ENCODE measurements at regions not wholly inside any gene's neighbourhood (a gene's known extent, or its start where the extent isn't known, plus 50 kb on each side); places are given as distances from the start of the nearest gene placed in this dataset.

GRCh38 chr4:20629186-20630106 is 70.8 kb upstream of the PACRGL start:
- H3K27me3 ChIP-seq = no peaks in the 10 kb centered on the region
- 52 to 63% methylated on average over 6 of the region's 6 CpGs for WGBS, 2 donors
- intact Hi-C loops (cut with DNase I) = no loop called here
- no peaks in the 10 kb centered on the region for H3K9me3 ChIP-seq
- H3K36me3 ChIP-seq = no peaks in the 10 kb centered on the region
- FAIRE-seq (no peak), ATAC-seq (peak in 1 of 4 donors; percentile 43), DNase-seq (no peak)
- H3K27ac ChIP-seq = no peak overlapping the region
- TF ChIP-seq CTCF (IDR thresholded peaks at IDR 0.05) = no peak
- no peak overlapping the region for H3K4me3 ChIP-seq
- H3K4me1 ChIP-seq = no peaks in the 10 kb centered on the region

- H3K9me3 ChIP-seq = no peaks in the 10 kb centered on the region
- no peak overlapping the region for H3K4me3 ChIP-seq
- intact Hi-C loops (cut with DNase I) = no loop called here
- H3K27ac ChIP-seq = no peak overlapping the region
- no peaks in the 10 kb centered on the region for H3K36me3 ChIP-seq
- DNase-seq (no peak), FAIRE-seq (no peak), ATAC-seq (no peak)
- no peak for TF ChIP-seq CTCF (IDR thresholded peaks at IDR 0.05)
- H3K4me1 ChIP-seq = no peaks in the 10 kb centered on the region
- 61 to 73% methylated on average over 3 of the region's 3 CpGs for WGBS, 2 donors
- no peaks in the 10 kb centered on the region for H3K27me3 ChIP-seq
Observed at GRCh38 chr4:20638825-20639224, 61.4 kb upstream of the PACRGL start.

GRCh38 chr4:20639346-20639745 is 60.9 kb upstream of the PACRGL start:
- no peak for TF ChIP-seq CTCF (IDR thresholded peaks at IDR 0.05)
- no peak for FAIRE-seq
- ATAC-seq = no peak

GRCh38 chr4:20640989-20641388 is 59.3 kb upstream of the PACRGL start:
- no peak for TF ChIP-seq CTCF (IDR thresholded peaks at IDR 0.05)
- no peak for FAIRE-seq
- H3K4me3 ChIP-seq = no peak overlapping the region
- no peak for ATAC-seq
- H3K27ac ChIP-seq = no peak overlapping the region
- WGBS, 2 donors = 36 to 54% methylated on average over 2 of the region's 2 CpGs
- no peaks in the 10 kb centered on the region for H3K36me3 ChIP-seq
- H3K27me3 ChIP-seq = no peaks in the 10 kb centered on the region
- DNase-seq = no peak
- intact Hi-C loops (cut with DNase I) = no loop called here
- no peaks in the 10 kb centered on the region for H3K9me3 ChIP-seq
- no peaks in the 10 kb centered on the region for H3K4me1 ChIP-seq

More at GRCh38 chr4:20639346-20639745, 60.9 kb upstream of the PACRGL start:
- Histone ChIP-seq H3K27me3 (no peaks in the 10 kb centered on the region), H3K9me3 (no peaks in the 10 kb centered on the region), H3K4me3 (no peak overlapping the region), H3K27ac (no peak overlapping the region), H3K36me3 (no peaks in the 10 kb centered on the region), H3K4me1 (no peaks in the 10 kb centered on the region)
- no peak for DNase-seq
- intact Hi-C loops (cut with DNase I) = no loop called here
- 7 to 11% methylated on average over 1 of the region's 1 CpG for WGBS, 2 donors

- no peaks in the 10 kb centered on the region for H3K36me3 ChIP-seq
- TF ChIP-seq CTCF (IDR thresholded peaks at IDR 0.05) = no peak
- WGBS, 2 donors = 58 to 76% methylated on average over 3 of the region's 3 CpGs
- no peak overlapping the region for H3K27ac ChIP-seq
- ATAC-seq = no peak
- H3K4me1 ChIP-seq = no peaks in the 10 kb centered on the region
- FAIRE-seq = no peak
- no peak for DNase-seq
- no peak overlapping the region for H3K4me3 ChIP-seq
- no peaks in the 10 kb centered on the region for H3K9me3 ChIP-seq
- intact Hi-C loops (cut with DNase I) = no loop called here
- H3K27me3 ChIP-seq = no peaks in the 10 kb centered on the region
Observed at GRCh38 chr4:20641976-20642375, 58.3 kb upstream of the PACRGL start.

Measured in pancreas (tissue), 10 donors.